H1 (cell line): ENCODE measurements at regions not wholly inside any gene's neighbourhood (a gene's known extent, or its start where the extent isn't known, plus 50 kb on each side); places are given as distances from the start of the nearest gene placed in this dataset.

Source experiments
- CTCF ChIP-seq, 3 experiments: IDR thresholded peaks; 1 replicate in 2 of 3; 2 replicates in 1 of 3; pipeline versions ENCODE4 v1.5.1 to v1.6.1; 2011; ENCODE audit warnings: low read length in 3 of 3, mild to moderate bottlenecking in 3 of 3, inconsistent platforms in 2 of 3, low read depth in 1 of 3, moderate library complexity in 1 of 3; ENCODE audit not compliant: insufficient read depth in 1 of 3; ENCODE audit errors: control extremely low read depth in 1 of 3
- POLR2A ChIP-seq, 2 experiments: IDR thresholded peaks; 1 replicate in 1 of 2; 2 replicates in 1 of 2; pipeline ENCODE4 v1.6.1; 2011; ENCODE audit warnings: low read depth in 2 of 2, low read length in 2 of 2, mild to moderate bottlenecking in 2 of 2; ENCODE audit errors: control extremely low read depth in 1 of 2
- TBP ChIP-seq: IDR thresholded peaks from 2 replicates; pipeline ENCODE4 v1.6.1; 2011; ENCODE audit warnings: low read depth, low read length, improper control_type of control experiment

- TF ChIP-seq CTCF (IDR thresholded peaks at IDR 0.05; ENCODE audit: control extremely low read depth in 1 of 3, insufficient read depth in 1 of 3, low read depth in 1 of 3, low read length in 3 of 3) = no peak
- TF ChIP-seq TBP = no peak
- TF ChIP-seq POLR2A (IDR thresholded peaks at IDR 0.05; ENCODE audit: control extremely low read depth in 1 of 2, low read depth in 2 of 2, low read length in 2 of 2) = no peak
Measured at GRCh38 chr6:168181316-168181715, 102.3 kb upstream of the FRMD1 start (continued).
